Mononuclear cell (primary cell): ENCODE measurements at regions not wholly inside any gene's neighbourhood (a gene's known extent, or its start where the extent isn't known, plus 50 kb on each side); places are given as distances from the start of the nearest gene placed in this dataset.

ENCODE experiments used
- H3K27me3 ChIP-seq: 2 replicates; pipeline ENCODE4 v1.6.0; 2011; ENCODE audit warnings: low read length, control low read depth; ENCODE audit not compliant: insufficient read depth
- H3K4me1 ChIP-seq: 2 replicates; pipeline ENCODE4 v1.5.1; 2011; ENCODE audit warnings: mild to moderate bottlenecking, low read length, control low read depth; ENCODE audit not compliant: insufficient read depth
- H3K4me3 ChIP-seq: 2 replicates; pipeline ENCODE4 v1.5.1; 2011; ENCODE audit warnings: mild to moderate bottlenecking, low read length, moderate library complexity
- H3K9me3 ChIP-seq: 2 replicates; pipeline ENCODE4 v1.5.1; 2011; ENCODE audit warnings: low read depth, mild to moderate bottlenecking, control low read depth, low read length

DNA sequence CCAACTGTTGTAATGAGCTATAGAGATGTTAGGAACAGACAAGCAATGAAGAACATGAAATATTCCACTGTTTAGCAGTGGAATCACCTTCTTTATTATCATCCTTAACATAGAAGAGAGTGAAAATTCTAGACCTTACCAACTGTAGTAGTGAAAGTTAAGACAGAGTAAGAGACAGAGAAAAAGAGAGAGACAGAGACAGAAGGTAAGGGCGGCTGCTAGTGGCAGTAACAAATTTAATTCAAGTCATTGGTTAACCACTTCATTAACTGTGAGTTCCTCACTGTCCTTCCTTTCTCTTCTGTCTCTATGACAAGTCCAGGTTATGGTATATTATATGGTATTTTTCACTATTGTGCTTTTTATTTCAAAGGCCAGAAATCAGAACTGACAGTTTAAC, 355.7 kb upstream of the ESRRG start:
- Histone ChIP-seq H3K9me3 (no peaks in the 10 kb centered on the region), H3K4me1 (no peaks in the 10 kb centered on the region), H3K27me3 (no peaks in the 10 kb centered on the region), H3K4me3 (no peak overlapping the region)

DNA sequence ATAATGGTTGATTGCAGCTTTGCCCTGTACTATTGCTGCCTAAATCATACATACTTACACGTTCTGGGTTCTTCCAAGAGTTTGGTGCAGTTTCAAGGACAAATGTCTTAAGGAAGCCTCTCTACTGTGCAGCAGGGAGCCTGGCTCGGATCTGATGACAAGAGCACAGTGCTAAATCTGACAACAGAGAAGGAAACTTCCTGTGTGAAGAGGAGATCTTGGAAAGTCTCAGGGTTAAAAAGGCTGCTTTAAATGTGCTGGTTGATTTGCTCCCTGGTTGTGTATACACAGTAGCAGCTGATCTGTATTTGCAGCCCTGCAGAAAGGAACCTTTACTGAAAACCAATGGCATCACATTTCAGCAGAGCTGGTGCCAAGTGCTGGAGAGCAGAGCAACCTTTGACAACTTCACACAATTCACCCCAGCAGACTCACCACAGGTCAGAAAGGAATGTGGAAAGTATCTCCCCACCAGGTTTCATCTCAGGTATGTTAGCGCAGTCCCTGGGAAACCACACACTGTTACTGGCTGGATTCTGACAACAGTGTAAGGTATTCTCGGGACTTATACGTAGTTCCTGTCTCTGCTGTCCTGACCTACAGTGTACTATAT, 355.0 kb upstream of the ESRRG start:
- H3K9me3 ChIP-seq = no peaks in the 10 kb centered on the region
- H3K27me3 ChIP-seq = no peaks in the 10 kb centered on the region
- no peak overlapping the region for H3K4me3 ChIP-seq
- no peaks in the 10 kb centered on the region for H3K4me1 ChIP-seq

DNA sequence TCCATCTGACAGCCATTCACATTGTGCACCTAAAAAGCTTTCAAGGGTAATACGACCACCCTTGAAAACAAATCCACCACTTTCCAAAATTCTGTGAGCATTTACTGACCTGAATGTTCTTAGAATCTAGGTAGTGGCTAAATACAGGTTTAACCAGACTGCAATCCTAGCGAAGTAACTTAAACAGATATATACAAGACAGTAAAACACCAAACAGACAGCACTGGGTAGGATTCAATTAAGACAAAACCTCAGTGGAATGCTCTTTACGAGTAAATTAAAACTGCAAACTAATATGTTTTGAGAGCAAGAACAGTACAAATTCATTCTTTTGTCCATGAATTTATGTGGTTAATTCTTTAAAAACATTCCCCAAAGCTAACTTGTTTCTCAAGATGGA, 354.2 kb upstream of the ESRRG start:
- Histone ChIP-seq H3K9me3 (no peaks in the 10 kb centered on the region), H3K4me1 (no peaks in the 10 kb centered on the region), H3K4me3 (no peak overlapping the region), H3K27me3 (no peaks in the 10 kb centered on the region)

DNA sequence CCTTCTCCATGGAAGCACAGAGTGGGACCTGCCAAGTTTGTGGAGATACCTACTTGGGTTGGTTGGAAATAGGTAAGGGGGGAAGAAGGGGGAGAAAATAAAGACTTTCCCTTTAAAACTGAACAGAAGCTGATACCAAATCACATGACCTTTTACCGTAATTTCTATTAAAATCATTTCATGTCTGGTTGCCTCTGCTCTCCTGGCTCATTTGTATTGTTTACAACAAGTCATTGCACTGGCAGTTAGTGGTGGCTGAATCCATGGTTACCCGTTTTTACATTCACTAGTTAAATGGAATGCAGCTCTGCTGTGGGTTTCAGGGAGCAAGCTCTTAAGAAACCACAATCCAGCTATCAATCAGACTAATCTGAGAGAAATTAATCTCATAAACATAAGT, 353.7 kb upstream of the ESRRG start:
- Histone ChIP-seq H3K27me3 (no peaks in the 10 kb centered on the region), H3K4me3 (no peak overlapping the region), H3K9me3 (no peaks in the 10 kb centered on the region), H3K4me1 (no peaks in the 10 kb centered on the region)

DNA sequence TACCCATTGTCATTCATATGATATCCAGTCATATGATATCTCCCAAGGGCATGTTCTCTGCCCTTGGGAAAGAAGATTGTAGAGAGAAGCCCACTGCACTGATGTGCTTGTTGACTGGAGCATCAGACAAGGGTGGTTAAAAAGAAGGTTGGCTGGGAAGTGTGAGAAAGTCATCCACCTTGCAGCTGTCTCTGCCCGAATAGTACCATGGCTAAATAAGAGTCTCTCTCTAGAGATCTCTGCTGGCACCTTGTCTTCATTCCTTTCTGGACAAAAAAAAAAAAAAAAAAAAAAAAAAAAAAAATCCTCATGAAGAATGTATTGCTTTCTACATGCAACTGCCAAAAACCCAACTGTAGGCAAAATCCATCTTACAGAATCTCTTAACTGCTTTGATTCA, 349.7 kb upstream of the ESRRG start:
- H3K4me3 ChIP-seq = no peak overlapping the region
- H3K9me3 ChIP-seq = no peaks in the 10 kb centered on the region
- H3K27me3 ChIP-seq = no peaks in the 10 kb centered on the region
- H3K4me1 ChIP-seq = no peaks in the 10 kb centered on the region

DNA sequence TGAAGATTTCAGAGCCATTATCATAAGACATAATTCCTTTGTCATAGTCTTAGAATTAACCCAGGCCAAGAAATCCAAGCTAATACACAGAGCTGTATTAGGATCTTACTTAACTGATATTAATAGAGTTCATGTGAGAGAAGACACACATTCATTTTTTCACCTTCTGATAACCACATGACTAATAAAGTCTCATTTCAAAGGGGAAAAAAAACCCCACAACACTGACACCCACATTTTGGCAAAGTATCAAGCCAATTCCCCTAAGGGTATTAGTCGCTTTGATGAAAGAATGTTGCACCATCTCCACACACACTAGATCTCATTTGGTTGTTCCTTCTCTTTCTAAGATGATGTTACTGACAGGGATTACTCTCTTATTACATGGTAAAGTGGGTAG, 344.4 kb upstream of the ESRRG start:
- Histone ChIP-seq H3K4me3 (no peak overlapping the region), H3K9me3 (no peaks in the 10 kb centered on the region), H3K27me3 (no peaks in the 10 kb centered on the region), H3K4me1 (no peaks in the 10 kb centered on the region)

DNA sequence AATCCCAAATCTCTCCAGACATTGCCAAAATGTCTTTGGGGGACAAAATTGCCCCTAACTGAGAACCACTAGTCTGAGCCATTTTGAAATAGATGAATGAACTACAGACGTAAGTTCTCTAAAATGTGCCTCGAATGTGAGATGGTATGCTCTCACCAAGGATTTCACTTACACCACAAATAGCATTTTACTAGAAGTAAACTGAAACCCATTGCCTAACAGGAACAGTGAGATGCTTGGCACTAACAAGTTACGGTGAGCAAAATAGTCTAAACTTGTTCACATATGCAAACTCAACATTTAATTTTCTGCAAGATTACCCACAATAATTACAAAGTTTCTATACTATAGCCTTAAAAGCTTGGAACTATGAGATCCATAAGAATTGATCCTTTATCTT, 343.6 kb upstream of the ESRRG start:
- Histone ChIP-seq H3K9me3 (no peaks in the 10 kb centered on the region), H3K27me3 (no peaks in the 10 kb centered on the region), H3K4me1 (no peaks in the 10 kb centered on the region), H3K4me3 (no peak overlapping the region)

DNA sequence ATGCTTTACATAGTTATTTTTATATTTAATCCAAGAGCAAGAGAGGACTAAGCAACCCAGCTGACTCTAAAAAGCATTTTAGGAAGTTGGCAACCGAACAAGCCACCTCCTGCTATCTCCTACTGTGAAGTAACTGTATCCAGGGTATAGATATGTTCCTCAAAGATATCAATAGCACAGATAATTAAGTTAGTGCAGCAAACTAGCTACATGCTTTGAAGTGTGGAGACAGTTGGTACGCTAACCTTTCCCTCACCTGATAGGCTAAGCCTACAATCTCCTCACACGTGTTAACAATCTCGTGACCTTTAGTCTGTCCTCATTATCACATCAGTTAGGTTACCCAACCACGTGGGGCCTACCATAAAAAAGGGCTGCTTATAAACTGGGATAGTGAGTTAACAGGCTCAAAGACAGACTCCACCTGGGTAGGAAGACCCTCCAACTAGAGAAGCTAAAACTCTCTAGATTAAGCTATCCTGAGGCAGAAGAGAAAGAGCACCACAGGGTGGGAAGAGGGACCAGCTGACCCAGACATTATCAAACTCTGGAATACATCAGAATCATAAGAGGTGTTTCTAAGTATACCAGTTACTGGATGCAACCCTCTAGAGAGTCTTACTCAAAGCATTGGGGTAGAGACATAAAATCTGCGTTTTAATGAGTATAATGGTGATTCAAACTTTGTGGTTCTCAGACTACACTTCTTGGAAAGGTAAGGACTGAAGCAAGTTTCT, 340.1 kb upstream of the ESRRG start:
- H3K4me1 ChIP-seq = no peaks in the 10 kb centered on the region
- no peaks in the 10 kb centered on the region for H3K9me3 ChIP-seq
- H3K4me3 ChIP-seq = no peak overlapping the region
- H3K27me3 ChIP-seq = no peaks in the 10 kb centered on the region

DNA sequence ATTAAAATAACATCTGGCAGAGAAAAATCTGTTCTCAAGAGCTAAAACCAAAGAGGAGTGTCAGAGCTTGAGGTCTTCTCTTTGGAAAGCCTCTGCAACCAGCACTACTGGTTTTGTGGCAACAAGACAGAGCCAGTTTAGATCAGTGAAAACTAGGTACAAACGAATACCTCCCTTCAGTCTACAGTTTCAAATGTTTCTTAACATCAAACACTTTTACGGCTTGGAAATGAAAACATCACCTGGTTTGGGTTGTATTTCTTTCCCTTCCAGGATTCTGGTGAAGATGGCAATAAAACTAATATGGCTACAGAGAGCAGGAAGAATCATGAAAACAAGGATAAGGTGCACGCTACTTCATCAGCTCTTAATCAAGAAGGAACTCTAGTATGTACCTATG, 339.4 kb upstream of the ESRRG start:
- no peak overlapping the region for H3K4me3 ChIP-seq
- H3K4me1 ChIP-seq = no peaks in the 10 kb centered on the region
- no peaks in the 10 kb centered on the region for H3K27me3 ChIP-seq
- no peaks in the 10 kb centered on the region for H3K9me3 ChIP-seq

DNA sequence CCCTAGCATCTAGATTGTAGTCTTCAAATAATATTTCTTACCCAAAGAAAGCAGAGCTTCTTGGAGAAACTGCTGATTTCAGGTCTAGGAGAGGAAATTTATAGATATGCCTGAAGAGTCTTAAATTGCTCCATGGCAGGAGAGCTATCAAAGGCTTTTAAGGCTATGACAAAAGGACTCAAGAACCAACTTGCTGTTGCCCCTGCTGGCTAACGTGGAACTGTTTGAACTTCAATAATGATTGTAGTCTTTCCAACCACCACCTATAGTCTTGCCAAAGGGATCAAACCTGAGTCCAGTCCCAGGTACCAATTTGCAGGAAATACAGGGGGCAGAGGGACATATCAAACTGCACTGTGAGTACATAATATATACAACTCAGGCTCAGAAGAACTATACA, 336.2 kb upstream of the ESRRG start:
- H3K27me3 ChIP-seq = no peaks in the 10 kb centered on the region
- no peak overlapping the region for H3K4me3 ChIP-seq
- H3K9me3 ChIP-seq = no peaks in the 10 kb centered on the region
- H3K4me1 ChIP-seq = no peaks in the 10 kb centered on the region

DNA sequence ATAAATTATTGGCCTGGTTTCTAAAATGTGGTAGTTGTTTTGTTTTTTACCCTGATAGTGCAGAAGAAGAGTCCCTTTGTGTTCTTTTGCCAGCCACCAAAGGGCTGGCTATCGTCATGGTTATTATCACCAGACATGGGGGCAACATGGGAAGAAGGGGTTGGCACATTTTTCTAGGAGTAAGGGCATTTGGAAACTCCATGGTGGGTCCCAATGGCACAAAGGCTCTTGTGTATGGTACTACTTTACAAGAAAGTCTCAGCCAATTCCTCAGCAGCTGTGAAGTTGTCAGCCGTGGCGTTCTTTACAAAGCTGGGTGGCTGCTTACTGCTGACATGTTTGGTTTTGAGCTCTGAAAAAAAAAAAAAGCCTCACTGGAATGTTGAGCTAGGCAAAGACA, 330.4 kb upstream of the ESRRG start:
- H3K4me3 ChIP-seq = no peak overlapping the region
- H3K27me3 ChIP-seq = no peaks in the 10 kb centered on the region
- no peaks in the 10 kb centered on the region for H3K4me1 ChIP-seq
- no peaks in the 10 kb centered on the region for H3K9me3 ChIP-seq

DNA sequence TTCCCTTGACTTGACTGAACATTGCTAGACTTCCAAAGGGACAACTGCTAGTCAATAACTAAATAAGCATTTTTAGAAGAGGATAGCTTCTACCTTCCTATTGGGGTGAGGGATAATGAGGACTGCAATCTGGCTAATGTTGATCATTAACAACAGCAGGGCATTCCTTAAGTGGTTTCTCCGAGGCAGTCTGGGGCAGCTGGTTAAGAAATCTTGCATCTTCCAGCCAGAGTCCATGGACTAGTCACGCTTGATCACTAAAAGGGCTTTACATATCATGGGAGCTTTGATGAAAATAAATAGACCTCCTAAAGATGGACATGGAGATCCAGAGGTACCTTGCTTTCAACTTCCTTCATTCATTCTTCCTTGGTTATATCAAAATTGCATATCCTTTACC, 329.4 kb upstream of the ESRRG start:
- no peaks in the 10 kb centered on the region for H3K4me1 ChIP-seq
- H3K9me3 ChIP-seq = no peaks in the 10 kb centered on the region
- no peaks in the 10 kb centered on the region for H3K27me3 ChIP-seq
- H3K4me3 ChIP-seq = no peak overlapping the region

DNA sequence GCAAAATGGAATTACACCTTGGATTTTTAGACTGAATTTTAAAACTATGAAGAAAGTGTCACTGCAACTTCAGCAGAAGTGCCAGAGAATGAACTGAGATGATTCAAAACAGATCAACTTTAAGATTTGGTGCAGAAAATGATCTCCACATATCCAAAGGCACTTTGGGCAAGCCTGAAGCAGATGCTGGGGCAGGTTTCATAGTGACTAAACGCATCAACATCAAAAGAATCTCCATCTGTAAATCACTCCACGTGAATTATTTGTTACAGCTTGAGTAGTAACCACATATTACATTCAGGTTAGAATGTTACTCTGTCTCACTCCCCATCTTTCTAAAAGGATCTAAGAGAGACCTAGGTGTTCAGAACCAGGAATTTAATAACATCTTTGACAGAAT, 329.0 kb upstream of the ESRRG start:
- H3K9me3 ChIP-seq = no peaks in the 10 kb centered on the region
- H3K27me3 ChIP-seq = no peaks in the 10 kb centered on the region
- no peak overlapping the region for H3K4me3 ChIP-seq
- H3K4me1 ChIP-seq = no peaks in the 10 kb centered on the region

DNA sequence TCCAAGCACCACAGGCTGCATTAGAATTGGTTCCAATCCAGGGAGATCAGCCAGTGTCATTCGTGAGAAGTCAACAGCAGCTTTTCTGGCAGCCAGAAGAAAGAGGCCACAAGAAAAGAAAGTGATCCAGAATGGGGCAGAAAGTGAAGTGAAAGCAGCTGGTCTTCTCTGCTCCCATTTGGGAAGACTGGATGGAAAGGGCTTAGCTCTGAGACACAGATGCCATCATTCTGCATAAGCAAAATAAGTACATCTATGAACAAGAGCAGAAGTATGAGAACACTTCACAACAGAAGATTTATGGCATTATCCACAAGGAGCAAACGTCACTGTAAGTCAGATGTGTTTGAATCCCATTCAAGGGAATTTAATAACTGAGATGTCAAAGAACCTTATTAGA, 326.5 kb upstream of the ESRRG start:
- H3K9me3 ChIP-seq = no peaks in the 10 kb centered on the region
- no peaks in the 10 kb centered on the region for H3K4me1 ChIP-seq
- no peak overlapping the region for H3K4me3 ChIP-seq
- H3K27me3 ChIP-seq = no peaks in the 10 kb centered on the region

DNA sequence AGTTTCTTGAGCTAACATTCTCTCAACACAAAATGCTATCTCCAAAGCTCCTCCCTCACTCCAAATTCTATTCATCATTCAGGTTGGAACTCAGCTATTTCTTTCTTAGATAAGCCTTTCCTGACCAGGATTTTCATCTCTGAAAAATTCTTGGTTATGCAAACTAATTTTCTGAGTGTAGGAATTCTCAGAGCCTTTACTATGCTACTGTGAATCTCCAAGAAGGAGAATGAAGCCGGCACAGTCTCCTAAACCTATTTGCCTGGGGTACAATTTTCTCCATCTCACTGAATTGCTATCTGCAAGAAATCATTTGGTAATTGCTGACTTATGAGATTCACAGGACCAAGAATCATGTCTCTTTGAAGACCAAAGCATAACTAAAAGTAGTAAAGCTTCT, 325.9 kb upstream of the ESRRG start:
- no peaks in the 10 kb centered on the region for H3K27me3 ChIP-seq
- H3K9me3 ChIP-seq = no peaks in the 10 kb centered on the region
- H3K4me1 ChIP-seq = no peaks in the 10 kb centered on the region
- no peak overlapping the region for H3K4me3 ChIP-seq

DNA sequence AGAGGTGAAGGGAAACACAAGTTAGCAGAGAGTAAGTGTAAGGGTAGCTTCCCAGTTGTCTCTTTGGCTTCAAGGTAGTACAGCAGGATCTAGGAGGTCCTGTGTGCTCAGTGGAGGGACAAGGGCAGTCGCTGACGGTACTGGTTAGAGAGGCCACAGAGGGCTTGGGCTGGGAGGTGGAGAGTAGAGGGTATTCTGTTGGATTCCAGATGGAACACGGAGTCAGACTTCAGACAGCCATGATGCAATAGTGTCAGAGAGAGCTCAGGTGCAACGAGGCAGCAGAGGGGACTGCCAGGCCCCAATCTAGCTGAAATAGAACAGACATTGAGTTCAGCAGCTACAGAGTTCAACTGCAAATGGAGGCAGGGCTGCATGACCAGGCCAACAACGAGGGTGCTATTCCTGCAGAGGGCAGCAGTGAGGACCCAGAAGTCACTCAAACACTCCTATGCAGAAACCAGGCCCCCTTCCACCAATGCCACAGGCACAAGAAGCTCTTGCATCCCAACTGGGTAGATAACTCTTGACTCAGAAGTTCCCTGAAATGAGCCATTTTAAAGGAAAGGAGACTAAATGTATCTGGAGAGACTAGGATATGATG, 325.0 kb upstream of the ESRRG start:
- H3K4me1 ChIP-seq = no peaks in the 10 kb centered on the region
- H3K4me3 ChIP-seq = no peak overlapping the region
- no peaks in the 10 kb centered on the region for H3K9me3 ChIP-seq
- H3K27me3 ChIP-seq = no peaks in the 10 kb centered on the region
